Tibial nerve (tissue), 4 donors: ENCODE measurements at regions not wholly inside any gene's neighbourhood (a gene's known extent, or its start where the extent isn't known, plus 50 kb on each side); places are given as distances from the start of the nearest gene placed in this dataset.

Source experiments
- DNase-seq, 2 donors: peaks; one replicate each; pipeline ENCODE4 v3.0.0-alpha.2; 2019; ENCODE audit warnings: low spot score in 2 of 2
- H3K27ac ChIP-seq, 4 donors: fragments of 200-600 bp; sonication (generic) in 3 of 4; one replicate each; pipeline ENCODE4 v1.5.1; 2017 to 2019; ENCODE audit warnings: mild to moderate bottlenecking in 1 of 4
- H3K27me3 ChIP-seq, 2 donors: fragments of 200-600 bp; sonication (generic) in 1 of 2; one replicate each; pipeline versions ENCODE4 v1.5.1 to v1.6.0; 2017 to 2019
- H3K36me3 ChIP-seq, 3 donors: fragments of 200-600 bp; sonication (generic); one replicate each; pipeline ENCODE4 v1.5.1; 2018 to 2019
- H3K4me1 ChIP-seq, 4 donors: fragments of 200-600 bp; sonication (generic) in 3 of 4; one replicate each; pipeline ENCODE4 v1.5.1; 2017 to 2019
- H3K4me3 ChIP-seq, 4 donors: fragments of 200-600 bp; sonication (generic) in 3 of 4; one replicate each; pipeline ENCODE4 v1.5.1; 2017 to 2019; ENCODE audit warnings: mild to moderate bottlenecking in 1 of 4, moderate library complexity in 1 of 4
- H3K9me3 ChIP-seq, 4 donors: fragments of 200-600 bp; sonication (generic) in 3 of 4; one replicate each; pipeline ENCODE4 v1.5.1; 2017 to 2019
- EP300 ChIP-seq, 2 donors: sonication (generic); formaldehyde crosslinking; IDR thresholded peaks; one replicate each; pipeline ENCODE4 v1.6.1; 2017; ENCODE audit warnings: antibody characterized with exemption in 2 of 2, mild to moderate bottlenecking in 1 of 2
- POLR2A ChIP-seq, 2 donors: fragments of 450-650 bp; IDR thresholded peaks; one replicate each; pipeline ENCODE4 v1.6.1; 2017; ENCODE audit warnings: antibody characterized with exemption in 2 of 2, mild to moderate bottlenecking in 2 of 2, moderate library complexity in 2 of 2
- WGBS, 2 donors: methylation state at CpG; one replicate each; pipeline ENCODE4 v1.1.5; 2018; 5-methylcytosine and 5-hydroxymethylcytosine counted together
- TF ChIP-seq, protein P1 (sequence below), 5 experiments: fragments of 200-600 bp in 3 of 5; fragments of 450-650 bp in 2 of 5; sonication (generic) in 3 of 5; IDR thresholded peaks; one replicate each; pipeline ENCODE4 v1.5.1; 2016 to 2019; ENCODE audit warnings: antibody characterized with exemption in 5 of 5, mild to moderate bottlenecking in 3 of 5, moderate library complexity in 2 of 5

DNA sequence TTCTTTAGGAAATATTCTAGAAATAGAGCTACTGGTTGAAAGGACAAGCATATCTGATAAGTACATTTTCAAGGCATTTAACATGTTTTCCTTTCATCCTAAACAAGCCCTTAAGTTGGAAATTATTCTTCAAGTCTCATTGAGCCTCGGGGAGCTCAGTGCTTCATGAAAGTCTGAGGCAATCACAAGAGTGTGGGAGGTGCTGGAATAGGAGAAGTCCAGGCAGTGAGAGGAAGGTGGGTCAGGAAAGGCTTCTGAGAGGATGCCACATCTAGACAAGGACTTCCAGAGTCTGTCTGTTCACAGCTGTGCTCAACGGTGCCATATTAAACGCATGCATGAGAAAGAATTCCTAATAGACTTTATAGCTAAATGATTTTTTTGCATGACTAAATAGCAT lies 69.8 kb downstream of the CD83 start:
- WGBS, 2 donors: 75 to 83% methylated on average over 3 of the region's 3 CpGs

DNA sequence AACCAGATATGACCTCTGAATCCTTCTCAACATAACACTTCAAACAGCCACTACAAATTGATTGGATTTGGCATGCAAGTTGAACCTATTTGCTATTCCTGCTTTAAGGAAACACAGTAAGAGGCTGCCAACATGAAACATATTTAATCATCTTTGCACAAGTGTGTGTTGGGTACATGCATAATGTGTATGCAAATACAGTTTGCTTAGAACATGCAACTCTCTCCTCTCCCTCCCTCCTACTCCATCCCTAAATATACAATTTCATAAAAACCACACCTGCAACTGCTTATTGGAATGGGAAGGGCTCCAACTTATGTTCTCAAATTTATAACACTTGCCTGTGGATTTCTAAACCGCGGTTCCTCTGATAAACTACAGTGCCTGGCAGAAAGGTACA lies 71.5 kb downstream of the CD83 start:
- TF ChIP-seq EP300 (IDR thresholded peaks at IDR 0.05): no peak
- TF ChIP-seq, protein P1, sequence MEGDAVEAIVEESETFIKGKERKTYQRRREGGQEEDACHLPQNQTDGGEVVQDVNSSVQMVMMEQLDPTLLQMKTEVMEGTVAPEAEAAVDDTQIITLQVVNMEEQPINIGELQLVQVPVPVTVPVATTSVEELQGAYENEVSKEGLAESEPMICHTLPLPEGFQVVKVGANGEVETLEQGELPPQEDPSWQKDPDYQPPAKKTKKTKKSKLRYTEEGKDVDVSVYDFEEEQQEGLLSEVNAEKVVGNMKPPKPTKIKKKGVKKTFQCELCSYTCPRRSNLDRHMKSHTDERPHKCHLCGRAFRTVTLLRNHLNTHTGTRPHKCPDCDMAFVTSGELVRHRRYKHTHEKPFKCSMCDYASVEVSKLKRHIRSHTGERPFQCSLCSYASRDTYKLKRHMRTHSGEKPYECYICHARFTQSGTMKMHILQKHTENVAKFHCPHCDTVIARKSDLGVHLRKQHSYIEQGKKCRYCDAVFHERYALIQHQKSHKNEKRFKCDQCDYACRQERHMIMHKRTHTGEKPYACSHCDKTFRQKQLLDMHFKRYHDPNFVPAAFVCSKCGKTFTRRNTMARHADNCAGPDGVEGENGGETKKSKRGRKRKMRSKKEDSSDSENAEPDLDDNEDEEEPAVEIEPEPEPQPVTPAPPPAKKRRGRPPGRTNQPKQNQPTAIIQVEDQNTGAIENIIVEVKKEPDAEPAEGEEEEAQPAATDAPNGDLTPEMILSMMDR (IDR thresholded peaks at IDR 0.05): no peak
- H3K4me3 ChIP-seq: no peak overlapping the region
- H3K27me3 ChIP-seq: no peaks in the 10 kb centered on the region
- H3K4me1 ChIP-seq: peaks cover 0 to 13% (median 0%) of the 10 kb centered on the region in 4 donors
- no peak for DNase-seq
- WGBS, 2 donors: 89 to 90% methylated on average over 2 of the region's 2 CpGs
- no peak overlapping the region for H3K27ac ChIP-seq
- H3K9me3 ChIP-seq: peaks cover 0 to 9% (median 0%) of the 10 kb centered on the region in 4 donors
- no peaks in the 10 kb centered on the region for H3K36me3 ChIP-seq

More for the DNA sequence above, 69.8 kb downstream of the CD83 start:
- Histone ChIP-seq H3K27me3 (no peaks in the 10 kb centered on the region), H3K4me1 (peaks cover 0 to 13% (median 0%) of the 10 kb centered on the region in 4 donors), H3K36me3 (no peaks in the 10 kb centered on the region), H3K27ac (no peak overlapping the region), H3K9me3 (peaks cover 0 to 9% (median 0%) of the 10 kb centered on the region in 4 donors), H3K4me3 (no peak overlapping the region)
- no peak for DNase-seq
- TF ChIP-seq, protein P1 (IDR thresholded peaks at IDR 0.05): no peak
- TF ChIP-seq EP300 (IDR thresholded peaks at IDR 0.05) (no peak), POLR2A (IDR thresholded peaks at IDR 0.05) (no peak)

DNA sequence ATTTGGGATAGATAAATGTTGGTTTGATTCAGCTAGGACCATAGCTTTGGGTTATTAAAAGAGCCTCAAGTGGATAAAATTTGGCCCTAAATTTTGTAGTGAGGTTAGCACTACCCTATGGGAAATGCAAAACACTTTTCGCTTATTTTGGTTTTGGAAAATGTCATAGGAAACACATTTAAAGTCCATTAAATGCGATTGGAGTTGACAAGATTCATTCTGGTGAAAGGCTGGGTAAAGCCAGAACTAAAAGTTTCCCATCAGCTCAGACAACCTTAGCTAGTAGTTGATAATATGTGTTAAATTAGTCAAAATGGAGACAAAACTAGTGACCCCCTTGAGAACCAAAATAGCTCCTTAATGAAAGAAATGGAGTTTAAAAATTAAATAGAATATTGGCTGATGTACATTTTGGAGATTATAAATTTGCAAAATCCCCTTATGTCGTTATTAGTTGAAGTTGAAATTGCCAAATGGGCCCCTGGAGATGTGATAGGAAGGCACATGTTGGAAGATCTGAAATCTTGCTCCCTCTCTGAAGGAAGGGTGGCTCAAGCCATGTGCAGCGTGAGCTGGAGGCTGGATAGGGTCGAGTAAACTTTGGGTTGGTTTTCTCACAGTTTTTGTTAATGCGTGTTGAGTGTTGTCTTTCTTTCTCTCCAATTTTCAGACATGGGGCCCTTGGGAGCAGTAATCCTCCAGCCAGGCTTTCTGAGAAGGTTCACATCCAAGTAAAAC lies 72.8 kb downstream of the CD83 start:
- WGBS, 2 donors: 62 to 70% methylated on average over 6 of the region's 6 CpGs
- no peak for DNase-seq

DNA sequence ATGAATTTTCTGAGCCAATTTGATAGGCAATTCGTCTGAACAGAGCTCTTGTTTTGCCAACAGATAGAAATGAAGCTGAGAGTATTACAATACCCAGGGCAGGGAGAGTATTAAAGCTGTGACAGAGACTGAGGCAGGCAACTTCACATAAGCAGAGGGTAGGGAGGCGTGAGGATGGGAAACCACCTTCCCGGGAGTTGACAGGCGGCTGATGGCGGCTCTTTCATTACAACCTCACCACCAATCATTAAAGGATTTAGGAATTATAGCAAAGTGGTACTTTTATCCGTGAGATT lies 73.3 kb downstream of the CD83 start:
- Histone ChIP-seq H3K4me1 (peaks cover 0 to 13% (median 0%) of the 10 kb centered on the region in 4 donors), H3K9me3 (no peaks in the 10 kb centered on the region), H3K27me3 (no peaks in the 10 kb centered on the region), H3K36me3 (no peaks in the 10 kb centered on the region), H3K4me3 (no peak overlapping the region), H3K27ac (no peak overlapping the region)
- WGBS, 2 donors: 67 to 79% methylated on average over 6 of the region's 6 CpGs
- no peak for TF ChIP-seq POLR2A (IDR thresholded peaks at IDR 0.05)
- TF ChIP-seq, protein P1 (IDR thresholded peaks at IDR 0.05): no peak
- no peak for TF ChIP-seq EP300 (IDR thresholded peaks at IDR 0.05)
- no peak for DNase-seq

More for the DNA sequence above, 72.8 kb downstream of the CD83 start:
- TF ChIP-seq, protein P1 (IDR thresholded peaks at IDR 0.05): no peak
- no peak for TF ChIP-seq EP300 (IDR thresholded peaks at IDR 0.05)
- TF ChIP-seq POLR2A (IDR thresholded peaks at IDR 0.05): no peak
- Histone ChIP-seq H3K4me3 (no peak overlapping the region), H3K36me3 (no peaks in the 10 kb centered on the region), H3K27ac (no peak overlapping the region), H3K9me3 (peaks cover 0 to 5% (median 0%) of the 10 kb centered on the region in 4 donors), H3K4me1 (peaks cover 0 to 13% (median 0%) of the 10 kb centered on the region in 4 donors), H3K27me3 (no peaks in the 10 kb centered on the region)

DNA sequence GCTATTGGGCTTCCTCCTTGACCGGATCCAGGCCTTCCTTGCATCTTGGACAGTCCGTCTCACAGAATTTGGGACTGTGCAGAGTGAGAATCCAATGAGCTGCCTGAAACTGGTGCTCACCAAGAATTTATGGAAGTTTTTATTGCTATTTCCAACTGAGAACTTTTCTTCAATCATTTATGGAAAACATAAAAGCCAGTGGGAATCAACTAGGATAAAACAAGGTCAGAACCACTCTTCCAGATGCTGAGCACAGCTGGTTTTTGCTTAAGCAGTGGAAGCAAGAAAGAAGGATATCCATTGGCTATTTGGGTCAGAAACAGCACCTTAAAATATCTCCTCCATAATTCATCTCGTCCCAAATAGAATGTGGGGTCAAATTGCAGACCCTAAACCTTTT lies 74.2 kb downstream of the CD83 start:
- H3K9me3 ChIP-seq: no peaks in the 10 kb centered on the region
- H3K27me3 ChIP-seq: no peaks in the 10 kb centered on the region
- no peaks in the 10 kb centered on the region for H3K36me3 ChIP-seq
- H3K27ac ChIP-seq: no peak overlapping the region
- no peak overlapping the region for H3K4me3 ChIP-seq
- no peak for DNase-seq
- WGBS, 2 donors: 67 to 75% methylated on average over 3 of the region's 3 CpGs
- TF ChIP-seq POLR2A (IDR thresholded peaks at IDR 0.05): no peak
- TF ChIP-seq, protein P1 (IDR thresholded peaks at IDR 0.05): no peak
- no peak for TF ChIP-seq EP300 (IDR thresholded peaks at IDR 0.05)
- peaks cover 0 to 13% (median 0%) of the 10 kb centered on the region in 4 donors for H3K4me1 ChIP-seq
